A673 (cell line): ENCODE measurements at regions not wholly inside any gene's neighbourhood (a gene's known extent, or its start where the extent isn't known, plus 50 kb on each side); places are given as distances from the start of the nearest gene placed in this dataset.

ENCODE experiments used
- BruUV-seq: library from RNA; stranded (reverse); fragments of 400-500 nt; replicated peaks from 2 replicates; lab custom pipeline; 2021; lab: Mats Ljungman, UMichigan
- CTCF ChIA-PET: fragments of 300-600 bp; sonication (Branson Sonifier 250); formaldehyde crosslinking; loops from one replicate; lab custom pipeline; 2022; ENCODE audit warnings: antibody characterized with exemption; lab: Charles Lee
- POLR2A ChIA-PET: fragments of 300-600 bp; sonication (Branson Sonifier 250); formaldehyde crosslinking; loops from one replicate; lab custom pipeline; 2022; ENCODE audit warnings: antibody characterized with exemption; ENCODE audit not compliant: low non-redundant PET; lab: Charles Lee
- DNase-seq: peaks from one replicate; pipeline ENCODE4 v3.0.0-alpha.2; 2015; ENCODE audit warnings: low spot score
- H3K27ac ChIP-seq: fragments of 200-600 bp; sonication (generic); 2 replicates; pipeline ENCODE4 v1.5.1; 2016; ENCODE audit warnings: mixed run types, low read depth, mild to moderate bottlenecking, mixed read lengths, antibody characterized with exemption, low read length; ENCODE audit not compliant: poor library complexity, severe bottlenecking
- H3K27me3 ChIP-seq: fragments of 200-600 bp; sonication (generic); replicated peaks from 2 replicates; pipeline ENCODE4 v1.6.1; 2017; ENCODE audit warnings: mixed run types, low read depth, mild to moderate bottlenecking, mixed read lengths, antibody characterized with exemption, low read length; ENCODE audit not compliant: insufficient read depth, poor library complexity
- H3K36me3 ChIP-seq: fragments of 200-600 bp; sonication (generic); 2 replicates; pipeline ENCODE4 v1.6.1; 2016; ENCODE audit warnings: mixed run types, mild to moderate bottlenecking, mixed read lengths, antibody characterized with exemption, low read length; ENCODE audit not compliant: insufficient read depth, poor library complexity, severe bottlenecking
- H3K4me1 ChIP-seq: fragments of 200-600 bp; sonication (generic); 2 replicates; pipeline ENCODE4 v1.6.1; 2017; ENCODE audit warnings: mixed run types, mild to moderate bottlenecking, mixed read lengths, antibody characterized with exemption, low read length; ENCODE audit not compliant: insufficient read depth, poor library complexity, severe bottlenecking
- H3K4me3 ChIP-seq: fragments of 200-600 bp; sonication (generic); 2 replicates; pipeline ENCODE4 v1.5.1; 2016; ENCODE audit warnings: low read depth, mixed run types, mild to moderate bottlenecking, mixed read lengths, low read length; ENCODE audit not compliant: poor library complexity, severe bottlenecking
- H3K9me3 ChIP-seq: fragments of 200-600 bp; sonication (generic); 2 replicates; pipeline ENCODE4 v1.6.1; 2016; ENCODE audit warnings: mixed run types, low read depth, mild to moderate bottlenecking, mixed read lengths, antibody characterized with exemption, low read length; ENCODE audit not compliant: poor library complexity, severe bottlenecking
- CTCF ChIP-seq: fragments of 300-800, 200-600 bp; sonication (generic); conservative IDR thresholded peaks from 2 replicates; pipeline ENCODE4 v1.5.1; 2017; ENCODE audit warnings: low read depth, mild to moderate bottlenecking, antibody characterized with exemption, low read length, moderate library complexity, mixed read lengths
- EZH2 ChIP-seq: fragments of 200-600 bp; sonication (generic); IDR thresholded peaks from 2 replicates; pipeline ENCODE4 v1.6.1; 2017; ENCODE audit warnings: borderline replicate concordance, low read depth, mild to moderate bottlenecking, mixed read lengths, antibody characterized with exemption, low read length; ENCODE audit not compliant: poor library complexity, severe bottlenecking
- intact Hi-C: fragments of 100-400 bp; cut with micrococcal nuclease; formaldehyde crosslinking; loops from one replicate; pipeline ENCODE4 v1.10.0; 2022; ENCODE audit not compliant: unreplicated experiment

DNA sequence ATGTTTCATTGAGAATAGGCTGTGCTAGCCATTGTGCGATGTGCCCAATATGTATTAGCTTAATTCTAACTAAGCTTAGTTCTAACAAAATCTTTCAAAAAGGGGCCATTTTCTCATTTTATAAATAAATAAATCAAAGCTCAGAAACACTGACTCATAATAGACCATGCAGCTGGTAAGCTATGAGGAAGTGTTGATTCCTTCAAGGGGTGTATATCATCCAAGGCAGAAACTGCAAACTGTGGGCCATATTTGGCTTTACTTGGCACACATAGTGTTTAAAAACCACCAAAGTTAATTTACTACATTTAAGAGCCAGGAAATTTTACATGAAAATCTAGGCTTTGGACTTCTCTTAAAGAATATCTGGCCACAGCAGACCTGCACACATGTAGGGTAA, 136.5 kb downstream of the ZNF621 start:
- CTCF ChIA-PET = no interaction called here

GRCh38 chr3:40663280-40663679, 138.5 kb downstream of the ZNF621 start:
- no peak overlapping the region for H3K4me3 ChIP-seq
- H3K36me3 ChIP-seq = no peaks in the 10 kb centered on the region
- BruUV-seq = no TSS peak
- POLR2A ChIA-PET = no interaction called here
- intact Hi-C loops = no loop called here
- CTCF ChIA-PET = no interaction called here
- DNase-seq = no peak
- TF ChIP-seq EZH2 (no peak), CTCF (no peak)
- H3K4me1 ChIP-seq = no peaks in the 10 kb centered on the region
- H3K27me3 ChIP-seq = no peaks in the 10 kb centered on the region
- no peak overlapping the region for H3K27ac ChIP-seq
- no peaks in the 10 kb centered on the region for H3K9me3 ChIP-seq

More for the DNA sequence above, 136.5 kb downstream of the ZNF621 start:
- BruUV-seq = no TSS peak
- no peak for TF ChIP-seq EZH2
- H3K4me1 ChIP-seq = no peaks in the 10 kb centered on the region
- H3K36me3 ChIP-seq = no peaks in the 10 kb centered on the region
- no peaks in the 10 kb centered on the region for H3K27me3 ChIP-seq
- intact Hi-C loops = no loop called here
- POLR2A ChIA-PET = no interaction called here
- no peak overlapping the region for H3K4me3 ChIP-seq
- H3K27ac ChIP-seq = no peak overlapping the region
- DNase-seq = no peak
- H3K9me3 ChIP-seq = no peaks in the 10 kb centered on the region

DNA sequence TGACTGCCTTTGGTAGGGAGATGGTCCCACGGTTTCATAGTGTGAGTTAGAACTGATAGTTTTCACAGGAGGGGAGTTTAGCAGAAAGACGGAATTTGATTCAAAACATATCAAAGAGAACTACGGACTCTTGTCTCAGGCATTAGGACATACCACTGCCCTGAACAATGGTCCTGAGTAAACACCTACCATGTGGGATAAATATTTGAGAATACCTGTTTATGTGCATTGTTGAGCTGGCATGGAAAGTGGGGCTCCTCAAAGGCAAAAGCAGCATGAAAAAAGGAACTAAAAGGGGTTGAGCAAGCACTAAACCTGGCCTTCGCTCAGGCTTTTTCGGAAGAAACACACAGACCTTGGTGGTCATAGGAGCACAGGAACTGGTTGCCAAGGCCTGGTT, 144.4 kb downstream of the ZNF621 start:
- intact Hi-C loops = no loop called here
- Histone ChIP-seq H3K36me3 (no peaks in the 10 kb centered on the region), H3K9me3 (no peaks in the 10 kb centered on the region), H3K27ac (no peak overlapping the region), H3K27me3 (no peaks in the 10 kb centered on the region), H3K4me3 (no peak overlapping the region), H3K4me1 (no peaks in the 10 kb centered on the region)
- no TSS peak for BruUV-seq
- no peak for TF ChIP-seq CTCF
- TF ChIP-seq EZH2 = no peak
- ChIA-PET POLR2A (no interaction called here), CTCF (no interaction called here)
- no peak for DNase-seq

DNA sequence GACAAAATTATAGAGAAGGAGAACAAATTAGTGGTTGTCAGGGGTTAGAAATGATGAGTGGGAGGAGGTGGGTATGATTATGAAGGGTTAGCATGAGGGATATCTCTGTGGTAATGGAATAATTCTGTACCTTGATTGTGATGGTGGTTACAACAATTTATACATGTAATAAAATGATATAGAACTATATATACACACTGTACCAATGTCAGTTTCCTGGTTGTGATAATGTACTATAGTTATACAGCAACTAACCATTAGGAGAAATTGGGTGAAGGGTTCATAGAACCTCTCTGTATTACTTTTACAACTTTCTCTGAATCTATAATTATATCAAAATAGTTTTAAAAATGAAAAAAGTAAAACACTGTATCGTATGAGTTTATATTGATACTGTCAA, 148.1 kb downstream of the ZNF621 start:
- H3K36me3 ChIP-seq = no peaks in the 10 kb centered on the region
- DNase-seq = no peak
- intact Hi-C loops = no loop called here
- H3K9me3 ChIP-seq = no peaks in the 10 kb centered on the region
- H3K4me3 ChIP-seq = no peak overlapping the region
- H3K27ac ChIP-seq = no peak overlapping the region
- CTCF ChIA-PET = no interaction called here
- POLR2A ChIA-PET = no interaction called here
- H3K4me1 ChIP-seq = no peaks in the 10 kb centered on the region
- H3K27me3 ChIP-seq = no peaks in the 10 kb centered on the region
- no peak for TF ChIP-seq CTCF
- TF ChIP-seq EZH2 = no peak
- BruUV-seq = no TSS peak
